ENCODE measurements at regions not wholly inside any gene's neighbourhood (a gene's known extent, or its start where the extent isn't known, plus 50 kb on each side); places are given as distances from the start of the nearest gene placed in this dataset.

DNA sequence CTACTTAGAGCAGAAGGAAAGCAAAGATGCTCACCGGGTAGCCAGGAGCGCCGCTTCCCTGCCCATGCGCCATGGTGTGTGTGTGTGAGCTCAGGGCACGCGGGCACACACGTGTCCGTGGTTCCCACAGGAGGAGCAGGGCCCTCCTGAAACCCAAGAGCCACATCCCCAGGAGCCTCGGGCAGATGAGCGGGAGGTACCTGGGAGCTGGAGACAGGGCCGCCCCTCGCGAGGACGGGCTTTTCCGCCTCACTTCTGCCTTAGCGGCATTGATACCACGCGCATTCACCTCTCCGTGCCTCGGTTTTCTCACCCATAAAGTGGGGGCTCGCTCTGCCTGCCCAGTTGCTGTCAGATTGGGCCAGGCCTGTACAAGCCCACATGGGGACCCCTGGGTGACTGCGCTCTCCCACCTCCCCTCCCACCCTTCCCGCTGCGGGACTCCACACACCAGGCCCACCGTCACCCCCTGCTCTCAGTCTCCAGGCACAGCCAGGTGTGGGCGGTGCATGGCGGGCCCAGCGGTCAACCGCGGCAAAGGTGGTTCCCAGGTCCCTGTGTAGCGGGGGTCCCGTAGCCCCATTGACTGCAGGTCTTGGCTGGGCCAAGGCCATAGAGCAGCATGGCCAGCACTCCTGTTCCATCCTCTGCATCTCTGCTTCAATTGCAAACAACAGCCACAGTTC lies 66.3 kb downstream of the SIK1 start:
- TF ChIP-seq, protein P1, sequence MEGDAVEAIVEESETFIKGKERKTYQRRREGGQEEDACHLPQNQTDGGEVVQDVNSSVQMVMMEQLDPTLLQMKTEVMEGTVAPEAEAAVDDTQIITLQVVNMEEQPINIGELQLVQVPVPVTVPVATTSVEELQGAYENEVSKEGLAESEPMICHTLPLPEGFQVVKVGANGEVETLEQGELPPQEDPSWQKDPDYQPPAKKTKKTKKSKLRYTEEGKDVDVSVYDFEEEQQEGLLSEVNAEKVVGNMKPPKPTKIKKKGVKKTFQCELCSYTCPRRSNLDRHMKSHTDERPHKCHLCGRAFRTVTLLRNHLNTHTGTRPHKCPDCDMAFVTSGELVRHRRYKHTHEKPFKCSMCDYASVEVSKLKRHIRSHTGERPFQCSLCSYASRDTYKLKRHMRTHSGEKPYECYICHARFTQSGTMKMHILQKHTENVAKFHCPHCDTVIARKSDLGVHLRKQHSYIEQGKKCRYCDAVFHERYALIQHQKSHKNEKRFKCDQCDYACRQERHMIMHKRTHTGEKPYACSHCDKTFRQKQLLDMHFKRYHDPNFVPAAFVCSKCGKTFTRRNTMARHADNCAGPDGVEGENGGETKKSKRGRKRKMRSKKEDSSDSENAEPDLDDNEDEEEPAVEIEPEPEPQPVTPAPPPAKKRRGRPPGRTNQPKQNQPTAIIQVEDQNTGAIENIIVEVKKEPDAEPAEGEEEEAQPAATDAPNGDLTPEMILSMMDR (IDR thresholded peaks at IDR 0.05; ENCODE audit: insufficient read depth, missing control alignments): no peak
- no peak for FAIRE-seq

DNA sequence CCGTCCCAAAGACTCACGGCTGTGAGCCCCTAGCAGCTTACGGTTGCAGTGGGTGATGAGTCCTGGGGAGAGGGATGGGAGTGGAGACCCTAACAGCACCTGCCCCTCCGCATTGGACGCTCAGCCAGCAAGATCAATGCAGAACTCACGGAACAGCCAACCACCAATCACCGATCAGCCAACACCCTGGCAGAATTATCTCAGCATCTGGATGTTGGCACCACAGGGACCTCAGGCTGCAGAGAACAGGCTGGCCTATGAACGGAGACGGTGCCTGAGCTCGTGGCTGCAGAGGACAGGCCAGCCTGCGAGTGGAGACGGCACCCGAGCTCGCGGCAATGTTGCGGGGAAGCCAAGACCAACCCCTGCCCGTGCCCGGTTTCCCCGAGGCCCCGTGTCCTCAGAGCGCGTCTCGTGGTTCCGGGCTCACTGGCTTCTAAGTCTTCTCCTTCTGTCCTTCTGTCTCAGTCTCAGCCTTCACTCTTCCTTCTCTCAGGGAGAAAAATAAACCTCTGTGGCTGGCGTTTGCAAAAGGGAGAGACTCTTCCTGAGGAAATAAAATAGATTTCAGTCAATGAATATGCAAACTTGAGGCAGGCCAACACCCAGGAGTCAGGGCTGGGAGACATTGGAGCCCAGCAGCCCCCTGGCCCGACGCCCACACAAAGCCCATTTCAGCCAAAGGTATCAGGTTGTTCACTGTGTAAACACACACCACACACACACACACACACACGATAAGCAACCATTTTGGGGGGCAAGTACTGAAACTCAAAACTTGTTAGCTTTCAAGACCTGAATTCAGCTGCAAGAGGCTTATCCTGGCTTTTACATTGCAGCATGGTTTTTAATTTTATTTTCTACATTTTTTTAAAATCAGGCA lies 67.8 kb downstream of the SIK1 start:
- DNase-seq (ENCODE audit: insufficient read length, low spot score) (no peak), FAIRE-seq (no peak)
- TF ChIP-seq, protein P1 (IDR thresholded peaks at IDR 0.05; ENCODE audit: insufficient read depth, missing control alignments): no peak

More for the DNA sequence above, 66.3 kb downstream of the SIK1 start:
- no peak for DNase-seq (ENCODE audit: insufficient read length, low spot score)

DNA sequence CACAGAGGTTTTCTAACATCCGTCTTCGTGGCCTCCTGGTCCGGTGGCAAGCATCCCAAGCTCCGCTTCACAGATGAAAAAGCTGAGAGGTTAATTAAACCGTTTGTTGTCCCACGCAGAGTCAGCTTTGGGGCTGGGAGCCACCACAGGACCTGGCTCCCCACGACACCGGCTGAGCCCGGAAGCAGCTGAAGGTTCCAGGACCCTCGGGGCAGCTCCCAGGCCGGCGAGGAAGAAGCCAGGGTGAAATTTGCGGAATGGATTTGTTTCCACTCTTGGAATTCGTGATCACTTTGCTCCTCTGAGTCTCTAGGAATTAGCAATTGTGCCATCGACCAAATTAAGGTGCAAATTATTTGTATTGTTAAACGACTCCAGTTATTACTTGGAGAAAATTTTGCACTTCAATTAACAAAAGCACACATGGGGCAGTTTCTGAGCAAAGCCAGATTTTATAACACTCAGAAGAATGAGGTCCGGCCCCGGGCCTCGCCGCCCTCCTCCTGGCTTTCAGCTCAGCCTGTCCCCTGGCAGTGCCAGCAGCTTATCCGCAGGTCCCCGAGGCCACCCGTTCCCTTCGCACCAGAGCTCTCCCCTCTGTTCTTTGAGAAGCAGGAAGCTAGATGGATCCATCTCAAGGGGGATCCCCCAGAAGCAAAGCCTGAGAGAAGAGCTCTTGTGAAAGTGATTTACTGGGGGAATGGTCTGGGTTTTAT lies 69.1 kb downstream of the SIK1 start:
- TF ChIP-seq, protein P1 (IDR thresholded peaks at IDR 0.05; ENCODE audit: insufficient read depth, missing control alignments): no peak
- no peak for DNase-seq (ENCODE audit: insufficient read length, low spot score)
- no peak for FAIRE-seq

DNA sequence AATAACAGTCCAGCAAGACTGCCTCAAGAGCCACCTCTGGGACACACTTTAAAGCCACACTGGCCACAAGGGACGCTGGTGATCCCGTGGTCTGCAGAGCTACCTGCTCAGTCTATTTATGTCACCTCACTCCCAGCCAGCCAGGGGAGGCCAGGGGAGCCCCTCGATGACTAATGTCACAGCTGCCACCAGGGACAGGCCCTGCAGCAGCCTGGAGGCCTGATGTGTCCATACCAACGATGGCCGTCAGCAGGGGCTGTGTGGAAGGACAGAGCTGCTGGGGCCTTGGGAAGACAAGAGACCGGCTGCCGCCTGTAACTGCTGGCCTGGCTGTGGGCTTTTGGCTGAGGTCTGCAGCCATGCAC lies 71.0 kb downstream of the SIK1 start:
- TF ChIP-seq, protein P1 (IDR thresholded peaks at IDR 0.05; ENCODE audit: insufficient read depth, missing control alignments): no peak
- FAIRE-seq (no peak), DNase-seq (ENCODE audit: insufficient read length, low spot score) (no peak)

DNA sequence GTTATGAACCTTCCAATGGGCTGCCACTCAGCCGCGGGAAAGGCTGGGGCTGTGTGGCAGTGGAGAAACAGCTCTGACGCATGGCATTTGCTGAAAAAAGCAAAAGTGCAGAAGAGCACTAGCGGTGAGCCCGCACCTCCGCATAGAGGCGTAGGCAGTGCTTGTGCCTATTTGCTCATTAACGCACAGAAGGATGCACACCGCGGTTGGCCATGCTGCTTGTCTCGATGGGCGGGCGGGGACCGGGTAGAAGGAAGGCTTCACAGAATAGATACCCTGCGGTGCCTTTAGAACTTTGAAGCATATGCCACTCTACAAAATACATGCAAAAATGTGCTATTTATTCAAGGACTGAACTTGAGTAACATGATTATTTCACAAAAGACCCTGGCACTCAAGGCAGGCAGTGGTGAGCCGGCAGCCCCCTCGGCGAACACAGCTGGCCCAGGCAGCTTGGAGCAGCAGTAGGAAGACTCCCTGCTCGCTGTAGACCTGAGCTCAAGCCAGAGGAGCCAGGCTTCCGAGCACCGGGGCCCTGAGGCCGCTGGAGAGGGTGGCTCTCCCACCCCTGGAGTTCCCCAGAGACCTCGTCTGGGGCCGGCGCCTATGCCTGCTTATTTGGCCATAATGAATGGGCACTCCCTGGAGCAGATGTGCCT lies 71.5 kb downstream of the SIK1 start:
- TF ChIP-seq, protein P1 (IDR thresholded peaks at IDR 0.05; ENCODE audit: insufficient read depth, missing control alignments): no peak
- no peak for DNase-seq (ENCODE audit: insufficient read length, low spot score)
- no peak for FAIRE-seq

DNA sequence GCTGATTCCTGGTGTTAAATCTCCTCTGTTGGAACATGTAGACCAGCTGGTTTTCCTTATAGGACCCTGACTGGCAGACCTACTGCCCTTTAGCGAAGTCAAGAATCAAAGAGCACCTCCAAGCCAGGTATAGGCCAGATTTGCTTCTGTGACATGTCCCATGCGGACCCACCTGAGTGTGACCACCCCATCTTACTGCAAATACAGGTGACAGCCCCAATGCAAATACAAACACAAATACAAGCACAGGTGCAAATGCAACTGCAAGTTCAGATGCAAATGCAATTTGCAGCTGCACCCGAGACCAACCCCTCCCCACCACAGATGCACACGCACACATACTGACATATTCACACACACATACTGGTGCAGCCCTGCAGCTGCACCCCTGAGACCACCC lies 72.3 kb downstream of the SIK1 start:
- FAIRE-seq: no peak
- TF ChIP-seq, protein P1 (IDR thresholded peaks at IDR 0.05; ENCODE audit: insufficient read depth, missing control alignments): no peak
- no peak for DNase-seq (ENCODE audit: insufficient read length, low spot score)

Data from D721Med (cell line).